ENCODE measurements at regions not wholly inside any gene's neighbourhood (a gene's known extent, or its start where the extent isn't known, plus 50 kb on each side); places are given as distances from the start of the nearest gene placed in this dataset.

- TF ChIP-seq CTCF (IDR thresholded peaks at IDR 0.05; ENCODE audit: low read depth, low read length), result no peak
- TF ChIP-seq MAX (IDR thresholded peaks at IDR 0.05; ENCODE audit: low read depth, low read length), result no peak
These were observed 2115.3 kb upstream of the PIK3C3 start for GRCh38 chr18:39839782-39840181.
